Motor neuron (in vitro differentiated cells): ENCODE measurements at regions not wholly inside any gene's neighbourhood (a gene's known extent, or its start where the extent isn't known, plus 50 kb on each side); places are given as distances from the start of the nearest gene placed in this dataset.
A peak's percentile ranks its signal among the peaks of the same experiment; 100 is the strongest.

Source experiments
- ATAC-seq, 8 experiments: fragments of 200-7000 bp; cut with Tn5 transposase; replicated peaks in 6 of 8; 2 replicates each; pipeline ENCODE4 v1.8.0; 2021; ENCODE audit warnings: mild to moderate bottlenecking in 8 of 8, moderate library complexity in 8 of 8
- H3K27ac ChIP-seq, 2 donors: fragments of 250-450 bp; sonication (Bioruptor Pico); 2 replicates each; pipeline ENCODE4 v1.9.0; 2021; ENCODE audit warnings: antibody characterized with exemption in 2 of 2, mild to moderate bottlenecking in 2 of 2, moderate library complexity in 1 of 2
- H3K4me1 ChIP-seq, 2 donors: fragments of 250-450 bp; sonication (Bioruptor Pico); replicated peaks in 1 of 2; 2 replicates each; pipeline ENCODE4 v1.6.1; 2021; ENCODE audit warnings: antibody characterized with exemption in 2 of 2, mild to moderate bottlenecking in 2 of 2, moderate library complexity in 1 of 2
- H3K4me3 ChIP-seq, 5 donors: fragments of 250-450 bp; sonication (Bioruptor Pico); 2 replicates each; pipeline ENCODE4 v1.9.0; 2021; ENCODE audit warnings: antibody characterized with exemption in 5 of 5, mild to moderate bottlenecking in 5 of 5, moderate library complexity in 4 of 5
- WGBS, 10 experiments: fragments of 450-650 bp; shearing (Covaris generic); methylation state at CpG; one replicate each; pipeline ENCODE4 v1.0.0; 2022; 5-methylcytosine and 5-hydroxymethylcytosine counted together
- in situ Hi-C, 9 experiments: fragments of 400-800 bp; cut with MboI; loops; one replicate each; pipeline ENCODE4 v1.15.0; 2021; ENCODE audit warnings: low sequenced_read_pairs in 9 of 9, low pct_unique_long_range_greater_than_20kb in 2 of 9; ENCODE audit not compliant: unreplicated experiment in 9 of 9

GRCh38 chr3:31172336-31172735 is 277.9 kb upstream of the GADL1 start:
- ATAC-seq = no peak
- H3K4me3 ChIP-seq = no peak overlapping the region
- no peak overlapping the region for H3K27ac ChIP-seq
- peaks cover 0 to 2% of the 10 kb centered on the region in 2 donors for H3K4me1 ChIP-seq
- in situ Hi-C loops = no loop called here
- 65 to 100% (median 80%) methylated on average over 1 to 4 of the region's 4 CpGs; no CpG with 5 or more reads in 3 of the 10 experiments for WGBS, 10 experiments

- Histone ChIP-seq H3K4me3 (no peak overlapping the region), H3K4me1 (peaks cover 0 to 2% of the 10 kb centered on the region in 2 donors), H3K27ac (no peak overlapping the region)
- no peak for ATAC-seq
- in situ Hi-C loops = no loop called here
- WGBS, 10 experiments = 70 to 100% (median 100%) methylated on average over 1 of the region's 1 CpG; no CpG with 5 or more reads in 4 of the 10 experiments
Observed at GRCh38 chr3:31173118-31173718, 278.8 kb upstream of the GADL1 start.

- in situ Hi-C loops = no loop called here
- peaks cover 0 to 2% of the 10 kb centered on the region in 2 donors for H3K4me1 ChIP-seq
- H3K4me3 ChIP-seq = no peak overlapping the region
- no peak overlapping the region for H3K27ac ChIP-seq
- no peak for ATAC-seq
- WGBS, 10 experiments = 28 to 73% (median 61%) methylated on average over 1 to 3 of the region's 3 CpGs
Observed at GRCh38 chr3:31174079-31174478, 279.6 kb upstream of the GADL1 start.

GRCh38 chr3:31176045-31176444 is 281.6 kb upstream of the GADL1 start:
- Histone ChIP-seq H3K4me1 (peaks cover 0 to 2% of the 10 kb centered on the region in 2 donors), H3K27ac (no peak overlapping the region), H3K4me3 (no peak overlapping the region)
- ATAC-seq = no peak
- in situ Hi-C loops = no loop called here
- WGBS, 10 experiments = 75 to 100% (median 88%) methylated on average over 1 to 3 of the region's 3 CpGs; no CpG with 5 or more reads in 2 of the 10 experiments

GRCh38 chr3:31178467-31178866 is 284.0 kb upstream of the GADL1 start:
- ATAC-seq = peak in 2 of 8 experiments; percentile 53 to 69
- no peak overlapping the region for H3K4me3 ChIP-seq
- no peak overlapping the region for H3K27ac ChIP-seq
- WGBS, 10 experiments = 0 to 100% (median 73%) methylated on average over 1 to 4 of the region's 4 CpGs; no CpG with 5 or more reads in 1 of the 10 experiments
- in situ Hi-C loops = no loop called here
- peaks cover 0 to 2% of the 10 kb centered on the region in 2 donors for H3K4me1 ChIP-seq

GRCh38 chr3:31179768-31180167 is 285.3 kb upstream of the GADL1 start:
- Histone ChIP-seq H3K4me1 (no peaks in the 10 kb centered on the region), H3K4me3 (no peak overlapping the region), H3K27ac (no peak overlapping the region)
- WGBS, 10 experiments = 50 to 100% (median 92%) methylated on average over 1 to 3 of the region's 3 CpGs; no CpG with 5 or more reads in 1 of the 10 experiments
- ATAC-seq = no peak
- in situ Hi-C loops = no loop called here

- no peak overlapping the region for H3K4me3 ChIP-seq
- ATAC-seq = no peak
- H3K27ac ChIP-seq = no peak overlapping the region
- WGBS, 10 experiments = 20 to 100% (median 86%) methylated on average over 1 of the region's 1 CpG; no CpG with 5 or more reads in 5 of the 10 experiments
- peaks cover 0 to 3% of the 10 kb centered on the region in 2 donors for H3K4me1 ChIP-seq
- in situ Hi-C loops = no loop called here
Observed at GRCh38 chr3:31180274-31180673, 285.8 kb upstream of the GADL1 start.

GRCh38 chr3:31181661-31182060 is 287.2 kb upstream of the GADL1 start:
- in situ Hi-C loops = no loop called here
- no peak overlapping the region for H3K4me3 ChIP-seq
- H3K27ac ChIP-seq = no peak overlapping the region
- H3K4me1 ChIP-seq = peaks cover 0 to 6% of the 10 kb centered on the region in 2 donors
- ATAC-seq = no peak
- WGBS, 10 experiments = 83 to 100% (median 100%) methylated on average over 1 to 2 of the region's 16 CpGs; no CpG with 5 or more reads in 3 of the 10 experiments

- no peak overlapping the region for H3K4me3 ChIP-seq
- in situ Hi-C loops = no loop called here
- peaks cover 0 to 6% of the 10 kb centered on the region in 2 donors for H3K4me1 ChIP-seq
- WGBS, 10 experiments = 63 to 86% (median 83%) methylated on average over 1 of the region's 1 CpG; no CpG with 5 or more reads in 6 of the 10 experiments
- ATAC-seq = peak in 3 of 8 experiments; percentile 46 to 56 (median 52)
- no peak overlapping the region for H3K27ac ChIP-seq
Observed at GRCh38 chr3:31182661-31183060, 288.2 kb upstream of the GADL1 start.

GRCh38 chr3:31184261-31185061 is 290.0 kb upstream of the GADL1 start:
- ATAC-seq = peak in 1 of 8 experiments; percentile 63
- in situ Hi-C loops = no loop called here
- Histone ChIP-seq H3K27ac (no peak overlapping the region), H3K4me1 (peaks cover 0 to 6% of the 10 kb centered on the region in 2 donors), H3K4me3 (no peak overlapping the region)
- 43 to 100% (median 84%) methylated on average over 1 to 3 of the region's 3 CpGs for WGBS, 10 experiments

- no peak overlapping the region for H3K27ac ChIP-seq
- 57 to 92% (median 83%) methylated on average over 1 to 2 of the region's 2 CpGs; no CpG with 5 or more reads in 5 of the 10 experiments for WGBS, 10 experiments
- in situ Hi-C loops = no loop called here
- ATAC-seq = peak in 3 of 8 experiments; percentile 24 to 51 (median 40)
- H3K4me1 ChIP-seq = peaks cover 0 to 6% of the 10 kb centered on the region in 2 donors
- H3K4me3 ChIP-seq = no peak overlapping the region
Observed at GRCh38 chr3:31185062-31185357, 290.5 kb upstream of the GADL1 start.

- in situ Hi-C loops = no loop called here
- Histone ChIP-seq H3K4me3 (no peak overlapping the region), H3K4me1 (peaks cover 0 to 6% of the 10 kb centered on the region in 2 donors), H3K27ac (no peak overlapping the region)
- ATAC-seq = no peak
- WGBS, 10 experiments = 50 to 100% (median 93%) methylated on average over 1 to 4 of the region's 4 CpGs; no CpG with 5 or more reads in 2 of the 10 experiments
Observed at GRCh38 chr3:31186041-31186440, 291.6 kb upstream of the GADL1 start.

- H3K4me3 ChIP-seq = no peak overlapping the region
- in situ Hi-C loops = no loop called here
- ATAC-seq = no peak
- H3K27ac ChIP-seq = no peak overlapping the region
- 20 to 100% (median 96%) methylated on average over 1 of the region's 1 CpG; no CpG with 5 or more reads in 4 of the 10 experiments for WGBS, 10 experiments
- H3K4me1 ChIP-seq = peaks cover 0 to 6% of the 10 kb centered on the region in 2 donors
Observed at GRCh38 chr3:31187380-31187779, 292.9 kb upstream of the GADL1 start.
